ENCODE measurements at regions not wholly inside any gene's neighbourhood (a gene's known extent, or its start where the extent isn't known, plus 50 kb on each side); places are given as distances from the start of the nearest gene placed in this dataset.

- no peaks in the 10 kb centered on the region for H3K27me3 Mint-ChIP-seq
- no peaks in the 10 kb centered on the region for H3K4me1 Mint-ChIP-seq
- no peak for DNase-seq
- H3K36me3 Mint-ChIP-seq (ENCODE audit: low read depth): no peaks in the 10 kb centered on the region
- ChIA-PET CTCF (interaction anchor here (0.7 to 1.5 kb wide), 2 partner anchors 14 to 25 kb away, joined by 3 read pairs; no protein-coding TSS in a partner anchor), POLR2A (no interaction called here)
- no peak overlapping the region for H3K4me3 Mint-ChIP-seq
- H3K27ac Mint-ChIP-seq: no peak overlapping the region
- H3K9me3 Mint-ChIP-seq: no peaks in the 10 kb centered on the region
Measured at GRCh38 chr18:55849391-55849790, 261.4 kb upstream of the TCF4 start.

GRCh38 chr18:55847960-55848359 lies 260.0 kb upstream of the TCF4 start:
- ChIA-PET POLR2A (no interaction called here), CTCF (no interaction called here)
- Mint-ChIP-seq H3K36me3 (ENCODE audit: low read depth) (no peaks in the 10 kb centered on the region), H3K27me3 (no peaks in the 10 kb centered on the region), H3K4me1 (no peaks in the 10 kb centered on the region), H3K27ac (no peak overlapping the region), H3K9me3 (no peaks in the 10 kb centered on the region), H3K4me3 (no peak overlapping the region)
- no peak for DNase-seq

- no peak for DNase-seq
- H3K4me1 Mint-ChIP-seq: no peaks in the 10 kb centered on the region
- no peaks in the 10 kb centered on the region for H3K27me3 Mint-ChIP-seq
- no peak overlapping the region for H3K27ac Mint-ChIP-seq
- no peak overlapping the region for H3K4me3 Mint-ChIP-seq
- H3K36me3 Mint-ChIP-seq (ENCODE audit: low read depth): no peaks in the 10 kb centered on the region
- ChIA-PET POLR2A (no interaction called here), CTCF (no interaction called here)
- no peaks in the 10 kb centered on the region for H3K9me3 Mint-ChIP-seq
Measured at GRCh38 chr18:55845221-55845620, 257.2 kb upstream of the TCF4 start.

- ChIA-PET POLR2A (no interaction called here), CTCF (no interaction called here)
- H3K27ac Mint-ChIP-seq: no peak overlapping the region
- peaks cover 6% of the 10 kb centered on the region for H3K9me3 Mint-ChIP-seq
- H3K4me1 Mint-ChIP-seq: no peaks in the 10 kb centered on the region
- no peak overlapping the region for H3K4me3 Mint-ChIP-seq
- no peaks in the 10 kb centered on the region for H3K36me3 Mint-ChIP-seq (ENCODE audit: low read depth)
- no peaks in the 10 kb centered on the region for H3K27me3 Mint-ChIP-seq
- DNase-seq: no peak
Measured at GRCh38 chr18:55844382-55844781, 256.4 kb upstream of the TCF4 start.

- no peaks in the 10 kb centered on the region for H3K27me3 Mint-ChIP-seq
- H3K4me3 Mint-ChIP-seq: no peak overlapping the region
- H3K4me1 Mint-ChIP-seq: no peaks in the 10 kb centered on the region
- POLR2A ChIA-PET: no interaction called here
- H3K9me3 Mint-ChIP-seq: peaks cover 8% of the 10 kb centered on the region
- no peak overlapping the region for H3K27ac Mint-ChIP-seq
- no peaks in the 10 kb centered on the region for H3K36me3 Mint-ChIP-seq (ENCODE audit: low read depth)
- no peak for DNase-seq
- CTCF ChIA-PET: no interaction called here
Measured at GRCh38 chr18:55841314-55841713, 253.3 kb upstream of the TCF4 start.

- Mint-ChIP-seq H3K36me3 (ENCODE audit: low read depth) (no peaks in the 10 kb centered on the region), H3K4me3 (no peak overlapping the region), H3K27me3 (no peaks in the 10 kb centered on the region), H3K9me3 (peaks cover 8% of the 10 kb centered on the region), H3K4me1 (no peaks in the 10 kb centered on the region), H3K27ac (no peak overlapping the region)
- CTCF ChIA-PET: no interaction called here
- no peak for DNase-seq
- POLR2A ChIA-PET: no interaction called here
Measured at GRCh38 chr18:55840601-55841170, 252.7 kb upstream of the TCF4 start.

- no peak overlapping the region for H3K27ac Mint-ChIP-seq
- no peaks in the 10 kb centered on the region for H3K4me1 Mint-ChIP-seq
- no peak overlapping the region for H3K4me3 Mint-ChIP-seq
- CTCF ChIA-PET: no interaction called here
- POLR2A ChIA-PET: no interaction called here
- DNase-seq: no peak
- no peaks in the 10 kb centered on the region for H3K27me3 Mint-ChIP-seq
- H3K9me3 Mint-ChIP-seq: peaks cover 8% of the 10 kb centered on the region
- no peaks in the 10 kb centered on the region for H3K36me3 Mint-ChIP-seq (ENCODE audit: low read depth)
Measured at GRCh38 chr18:55839343-55839742, 251.4 kb upstream of the TCF4 start.

GRCh38 chr18:55838841-55839240 lies 250.8 kb upstream of the TCF4 start:
- POLR2A ChIA-PET: no interaction called here
- Mint-ChIP-seq H3K4me1 (no peaks in the 10 kb centered on the region), H3K4me3 (no peak overlapping the region), H3K9me3 (peaks cover 8% of the 10 kb centered on the region), H3K27me3 (no peaks in the 10 kb centered on the region), H3K36me3 (ENCODE audit: low read depth) (no peaks in the 10 kb centered on the region), H3K27ac (no peak overlapping the region)
- CTCF ChIA-PET: no interaction called here
- no peak for DNase-seq

- Mint-ChIP-seq H3K4me1 (no peaks in the 10 kb centered on the region), H3K9me3 (peaks cover 12% of the 10 kb centered on the region), H3K4me3 (no peak overlapping the region), H3K27ac (no peak overlapping the region), H3K27me3 (no peaks in the 10 kb centered on the region), H3K36me3 (ENCODE audit: low read depth) (no peaks in the 10 kb centered on the region)
- ChIA-PET POLR2A (no interaction called here), CTCF (no interaction called here)
- no peak for DNase-seq
Measured at GRCh38 chr18:55838319-55838718, 250.3 kb upstream of the TCF4 start.

GRCh38 chr18:55833543-55833942 lies 245.6 kb upstream of the TCF4 start:
- H3K9me3 Mint-ChIP-seq: peaks cover 8% of the 10 kb centered on the region
- ChIA-PET CTCF (no interaction called here), POLR2A (no interaction called here)
- DNase-seq: no peak
- no peaks in the 10 kb centered on the region for H3K4me1 Mint-ChIP-seq
- no peaks in the 10 kb centered on the region for H3K36me3 Mint-ChIP-seq (ENCODE audit: low read depth)
- H3K4me3 Mint-ChIP-seq: no peak overlapping the region
- H3K27me3 Mint-ChIP-seq: no peaks in the 10 kb centered on the region
- H3K27ac Mint-ChIP-seq: no peak overlapping the region

- Mint-ChIP-seq H3K4me3 (no peak overlapping the region), H3K9me3 (peaks cover 8% of the 10 kb centered on the region), H3K27me3 (no peaks in the 10 kb centered on the region), H3K4me1 (no peaks in the 10 kb centered on the region), H3K27ac (no peak overlapping the region), H3K36me3 (ENCODE audit: low read depth) (no peaks in the 10 kb centered on the region)
- ChIA-PET CTCF (no interaction called here), POLR2A (no interaction called here)
- no peak for DNase-seq
Measured at GRCh38 chr18:55830544-55830943, 242.6 kb upstream of the TCF4 start.

GRCh38 chr18:55821219-55821618 lies 233.2 kb upstream of the TCF4 start:
- H3K27ac Mint-ChIP-seq: no peak overlapping the region
- no peaks in the 10 kb centered on the region for H3K4me1 Mint-ChIP-seq
- POLR2A ChIA-PET: no interaction called here

GRCh38 chr18:55819448-55819847 lies 231.5 kb upstream of the TCF4 start:
- no peaks in the 10 kb centered on the region for H3K4me1 Mint-ChIP-seq
- no peaks in the 10 kb centered on the region for H3K27me3 Mint-ChIP-seq
- ChIA-PET CTCF (no interaction called here), POLR2A (no interaction called here)
- H3K27ac Mint-ChIP-seq: no peak overlapping the region
- no peak for DNase-seq
- no peaks in the 10 kb centered on the region for H3K36me3 Mint-ChIP-seq (ENCODE audit: low read depth)
- H3K4me3 Mint-ChIP-seq: no peak overlapping the region
- H3K9me3 Mint-ChIP-seq: no peaks in the 10 kb centered on the region

More at GRCh38 chr18:55821219-55821618, 233.2 kb upstream of the TCF4 start:
- H3K27me3 Mint-ChIP-seq: no peaks in the 10 kb centered on the region
- no peaks in the 10 kb centered on the region for H3K9me3 Mint-ChIP-seq
- CTCF ChIA-PET: no interaction called here
- H3K36me3 Mint-ChIP-seq (ENCODE audit: low read depth): no peaks in the 10 kb centered on the region
- H3K4me3 Mint-ChIP-seq: no peak overlapping the region
- DNase-seq: no peak

- no peaks in the 10 kb centered on the region for H3K36me3 Mint-ChIP-seq (ENCODE audit: low read depth)
- H3K27me3 Mint-ChIP-seq: no peaks in the 10 kb centered on the region
- no peaks in the 10 kb centered on the region for H3K4me1 Mint-ChIP-seq
- no peak overlapping the region for H3K4me3 Mint-ChIP-seq
- CTCF ChIA-PET: no interaction called here
- no peak for DNase-seq
- no peaks in the 10 kb centered on the region for H3K9me3 Mint-ChIP-seq
- POLR2A ChIA-PET: no interaction called here
- no peak overlapping the region for H3K27ac Mint-ChIP-seq
Measured at GRCh38 chr18:55818284-55818683, 230.3 kb upstream of the TCF4 start.

- ChIA-PET POLR2A (no interaction called here), CTCF (no interaction called here)
- Mint-ChIP-seq H3K27me3 (no peaks in the 10 kb centered on the region), H3K4me1 (no peaks in the 10 kb centered on the region), H3K4me3 (no peak overlapping the region), H3K9me3 (no peaks in the 10 kb centered on the region), H3K36me3 (ENCODE audit: low read depth) (no peaks in the 10 kb centered on the region), H3K27ac (no peak overlapping the region)
- no peak for DNase-seq
Measured at GRCh38 chr18:55811925-55812324, 223.9 kb upstream of the TCF4 start.

Measured in activated CD4-positive, alpha-beta T cell treated with anti-CD3 and anti-CD28 coated beads, Interleukin-2, amount 10 ng/mL, durations not matched to agents 7 days and 5 days (primary cell).